Neural crest cell (in vitro differentiated cells): ENCODE measurements at regions not wholly inside any gene's neighbourhood (a gene's known extent, or its start where the extent isn't known, plus 50 kb on each side); places are given as distances from the start of the nearest gene placed in this dataset.

Experiments used
- DNase-seq: peaks from one replicate; pipeline ENCODE4 v3.0.0; 2021; ENCODE audit warnings: low read depth, mixed read lengths, low spot score
- H3K27ac Mint-ChIP-seq: one replicate; pipeline ENCODE4 v1.8.0; 2021; ENCODE audit warnings: mild to moderate bottlenecking, mixed read lengths; ENCODE audit not compliant: unreplicated experiment
- H3K27me3 Mint-ChIP-seq: 2 replicates; pipeline ENCODE4 v1.8.0; 2021; ENCODE audit warnings: low read depth, mild to moderate bottlenecking, mixed read lengths
- H3K36me3 Mint-ChIP-seq: 2 replicates; pipeline ENCODE4 v1.8.0; 2021; ENCODE audit warnings: low read depth, mild to moderate bottlenecking, mixed read lengths
- H3K4me1 Mint-ChIP-seq: 2 replicates; pipeline ENCODE4 v1.8.0; 2021; ENCODE audit warnings: mixed read lengths
- H3K4me3 Mint-ChIP-seq: one replicate; pipeline ENCODE4 v1.8.0; 2021; ENCODE audit warnings: mild to moderate bottlenecking, mixed read lengths
- H3K9me3 Mint-ChIP-seq: 2 replicates; pipeline ENCODE4 v1.8.0; 2021; ENCODE audit warnings: mixed read lengths
- CTCF ChIP-seq: fragments of 200-600 bp; sonication (generic); conservative IDR thresholded peaks from 2 replicates; pipeline ENCODE4 v1.5.0; 2021; ENCODE audit warnings: antibody characterized with exemption, mild to moderate bottlenecking

DNA sequence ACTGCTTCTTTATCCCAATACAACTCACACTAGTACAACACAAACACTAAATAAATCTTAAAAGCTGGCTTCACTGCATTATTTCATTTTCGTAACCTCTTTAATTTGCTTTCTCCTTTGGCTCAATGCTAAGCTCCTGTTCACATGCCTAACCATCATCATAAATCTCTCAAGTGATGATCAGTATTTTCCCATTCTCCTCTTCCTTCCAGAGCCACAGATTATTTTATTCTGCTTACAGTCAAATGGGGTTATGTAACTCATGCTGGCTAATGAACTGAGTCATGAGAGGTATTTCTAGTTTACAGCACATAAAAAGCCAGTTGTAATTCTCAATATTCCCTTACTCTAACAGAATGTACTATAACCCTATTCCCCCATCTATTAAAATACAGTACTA lies 350.4 kb upstream of the ZC3H15 start:
- H3K4me1 Mint-ChIP-seq: peaks cover 23% of the 10 kb centered on the region
- H3K4me3 Mint-ChIP-seq: no peak overlapping the region
- no peak overlapping the region for H3K27ac Mint-ChIP-seq
- peaks cover 2% of the 10 kb centered on the region for H3K36me3 Mint-ChIP-seq
- TF ChIP-seq CTCF: no peak
- no peaks in the 10 kb centered on the region for H3K27me3 Mint-ChIP-seq
- no peak for DNase-seq
- H3K9me3 Mint-ChIP-seq: peaks cover 6% of the 10 kb centered on the region

- H3K27ac Mint-ChIP-seq: no peak overlapping the region
- no peak for TF ChIP-seq CTCF
- H3K4me1 Mint-ChIP-seq: peaks cover 15% of the 10 kb centered on the region
- DNase-seq: no peak
- no peaks in the 10 kb centered on the region for H3K27me3 Mint-ChIP-seq
- H3K4me3 Mint-ChIP-seq: no peak overlapping the region
- peaks cover 2% of the 10 kb centered on the region for H3K36me3 Mint-ChIP-seq
- peaks cover 6% of the 10 kb centered on the region for H3K9me3 Mint-ChIP-seq
These were observed 349.2 kb upstream of the ZC3H15 start for GRCh38 chr2:186136860-186137259.

- TF ChIP-seq CTCF: no peak
- no peak overlapping the region for H3K4me3 Mint-ChIP-seq
- peaks cover 11% of the 10 kb centered on the region for H3K4me1 Mint-ChIP-seq
- peaks cover 6% of the 10 kb centered on the region for H3K9me3 Mint-ChIP-seq
- no peaks in the 10 kb centered on the region for H3K27me3 Mint-ChIP-seq
- no peak overlapping the region for H3K27ac Mint-ChIP-seq
- H3K36me3 Mint-ChIP-seq: peaks cover 2% of the 10 kb centered on the region
- DNase-seq: no peak
These were observed 347.2 kb upstream of the ZC3H15 start for GRCh38 chr2:186138845-186139244.

- no peak for DNase-seq
- H3K27ac Mint-ChIP-seq: no peak overlapping the region
- no peaks in the 10 kb centered on the region for H3K4me1 Mint-ChIP-seq
- TF ChIP-seq CTCF: no peak
- H3K4me3 Mint-ChIP-seq: no peak overlapping the region
- H3K27me3 Mint-ChIP-seq: no peaks in the 10 kb centered on the region
- H3K9me3 Mint-ChIP-seq: peaks cover 24% of the 10 kb centered on the region
- H3K36me3 Mint-ChIP-seq: peaks cover 14% of the 10 kb centered on the region
These were observed 327.0 kb upstream of the ZC3H15 start for GRCh38 chr2:186159101-186159500.

DNA sequence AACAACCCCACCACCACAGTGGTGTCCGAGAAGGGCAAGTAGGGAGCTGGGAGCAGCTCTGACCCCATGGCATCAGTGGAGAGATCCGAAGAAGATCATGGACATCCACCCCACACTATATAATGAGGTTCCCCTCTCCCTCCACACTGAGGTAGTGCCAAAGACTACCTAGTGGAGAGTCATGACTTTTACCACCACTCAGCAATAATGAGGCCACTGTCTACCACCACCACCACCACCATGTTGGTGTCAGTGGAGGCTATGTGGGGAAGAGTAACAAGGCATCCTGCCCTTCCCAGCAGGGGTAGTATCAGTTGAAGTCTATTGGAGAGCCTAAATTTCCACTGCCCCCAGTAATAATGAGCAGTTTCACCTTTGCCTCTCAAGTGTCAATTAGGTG lies 321.7 kb upstream of the ZC3H15 start:
- peaks cover 11% of the 10 kb centered on the region for H3K9me3 Mint-ChIP-seq
- no peaks in the 10 kb centered on the region for H3K4me1 Mint-ChIP-seq
- H3K4me3 Mint-ChIP-seq: no peak overlapping the region
- no peak overlapping the region for H3K27ac Mint-ChIP-seq
- TF ChIP-seq CTCF: no peak
- no peaks in the 10 kb centered on the region for H3K27me3 Mint-ChIP-seq
- no peak for DNase-seq
- peaks cover 5% of the 10 kb centered on the region for H3K36me3 Mint-ChIP-seq

- H3K27ac Mint-ChIP-seq: no peak overlapping the region
- H3K4me3 Mint-ChIP-seq: no peak overlapping the region
- TF ChIP-seq CTCF: no peak
- no peaks in the 10 kb centered on the region for H3K4me1 Mint-ChIP-seq
- H3K27me3 Mint-ChIP-seq: no peaks in the 10 kb centered on the region
- DNase-seq: no peak
- H3K36me3 Mint-ChIP-seq: no peaks in the 10 kb centered on the region
- H3K9me3 Mint-ChIP-seq: peaks cover 3% of the 10 kb centered on the region
These were observed 315.4 kb upstream of the ZC3H15 start for GRCh38 chr2:186170693-186171092.
